ENCODE measurements at regions not wholly inside any gene's neighbourhood (a gene's known extent, or its start where the extent isn't known, plus 50 kb on each side); places are given as distances from the start of the nearest gene placed in this dataset.

GRCh38 chr4:60042231-60042652 lies 1157.9 kb upstream of the ADGRL3 start:
- TF ChIP-seq CTCF (IDR thresholded peaks at IDR 0.05), result no peak
- no peak for TF ChIP-seq POLR2A (IDR thresholded peaks at IDR 0.05)

Data from testis (tissue), 2 donors.